DMS79 (cell line): ENCODE measurements at regions not wholly inside any gene's neighbourhood (a gene's known extent, or its start where the extent isn't known, plus 50 kb on each side); places are given as distances from the start of the nearest gene placed in this dataset.
"Not testable (repeated sequence)": the region's sequence is repeated elsewhere in the genome, so short reads cannot be mapped to it uniquely, and the experiment has no call there.

Experiments
- DNase-seq: peaks from one replicate; lab custom pipeline; 2025; lab: John Stamatoyannopoulos, UW

DNA sequence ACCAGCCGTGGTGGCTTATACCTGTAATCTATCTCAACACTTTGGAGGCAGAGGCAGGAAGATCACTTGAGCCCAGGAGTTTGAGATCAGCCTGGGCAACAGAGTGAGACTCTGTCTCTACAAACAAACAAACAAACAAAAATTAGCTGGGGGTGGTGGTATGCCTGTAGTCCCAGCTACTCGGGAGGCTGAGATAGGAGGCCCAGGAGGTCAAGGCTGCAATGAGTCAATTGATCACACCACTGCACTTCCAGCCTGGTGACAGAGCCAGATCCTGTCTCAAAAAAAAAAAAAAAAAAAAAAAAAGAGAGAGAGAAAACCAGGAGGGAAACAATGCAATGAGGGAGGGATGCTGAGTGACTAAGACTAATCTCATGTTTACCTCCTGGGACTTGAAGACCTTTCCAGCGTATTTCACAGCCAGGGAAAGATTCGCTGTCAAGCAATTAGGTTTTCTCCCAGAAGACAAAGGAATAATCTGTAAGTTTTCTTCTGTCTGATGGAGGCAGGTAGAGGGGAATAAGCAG is 51.1 kb upstream of the MIER3 start:
- no peak for DNase-seq

DNA sequence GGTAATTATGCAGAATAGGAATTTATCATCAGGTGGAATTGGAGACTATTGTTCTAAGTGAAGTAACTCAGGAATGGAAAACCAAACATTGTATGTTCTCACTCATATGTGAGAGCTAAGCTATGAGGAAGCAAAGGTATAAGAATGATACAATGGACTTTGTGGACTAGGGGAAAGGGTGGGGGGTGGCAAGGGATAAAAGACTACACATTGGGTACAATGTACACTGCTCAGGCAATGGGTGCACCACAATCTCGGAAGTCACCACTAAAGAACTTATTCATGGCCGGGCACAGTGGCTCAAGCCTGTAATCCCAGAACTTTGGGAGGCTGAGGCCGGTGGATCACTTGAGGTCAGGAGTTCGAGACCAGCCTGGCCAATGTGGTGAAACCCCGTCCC is 51.6 kb upstream of the MIER3 start:
- not testable (repeated sequence) for DNase-seq

DNA sequence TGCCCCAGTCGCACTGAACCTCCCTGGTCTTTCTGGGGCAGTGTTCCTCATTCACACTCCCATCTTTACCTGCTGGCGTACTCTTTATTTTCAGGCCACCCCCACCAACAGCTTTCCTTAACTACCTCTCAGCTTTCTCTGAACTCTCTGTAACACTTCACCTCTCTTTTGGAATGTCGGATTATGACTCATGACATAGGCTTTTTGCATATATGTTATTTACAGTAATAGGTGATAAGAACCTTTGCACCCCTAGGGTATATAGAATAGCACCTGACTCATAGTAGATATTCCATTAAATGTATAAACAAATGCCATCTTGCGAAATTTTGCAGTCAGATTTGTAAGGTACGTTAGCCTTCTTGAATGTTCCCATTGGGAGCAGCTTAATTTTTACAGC is 52.9 kb upstream of the MIER3 start:
- DNase-seq = no peak

DNA sequence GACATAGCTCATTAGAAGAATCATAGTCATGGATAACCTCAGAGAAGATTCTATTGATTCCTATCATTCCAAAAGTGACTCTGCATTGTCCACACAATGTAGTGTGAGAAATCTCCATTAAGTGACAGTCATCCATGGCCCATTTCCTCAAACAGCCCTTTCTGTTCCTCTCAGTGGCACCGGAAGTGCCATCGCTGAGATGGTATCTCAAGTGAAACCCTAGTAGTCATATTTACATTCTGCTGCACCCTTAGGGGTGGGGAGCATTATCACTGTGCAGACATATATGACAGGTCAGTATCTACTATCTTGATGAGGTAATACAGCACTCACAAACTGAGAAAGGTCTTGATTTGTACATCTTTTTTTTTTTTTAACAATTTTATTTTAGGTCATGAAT is 55.4 kb upstream of the MIER3 start:
- no peak for DNase-seq

DNA sequence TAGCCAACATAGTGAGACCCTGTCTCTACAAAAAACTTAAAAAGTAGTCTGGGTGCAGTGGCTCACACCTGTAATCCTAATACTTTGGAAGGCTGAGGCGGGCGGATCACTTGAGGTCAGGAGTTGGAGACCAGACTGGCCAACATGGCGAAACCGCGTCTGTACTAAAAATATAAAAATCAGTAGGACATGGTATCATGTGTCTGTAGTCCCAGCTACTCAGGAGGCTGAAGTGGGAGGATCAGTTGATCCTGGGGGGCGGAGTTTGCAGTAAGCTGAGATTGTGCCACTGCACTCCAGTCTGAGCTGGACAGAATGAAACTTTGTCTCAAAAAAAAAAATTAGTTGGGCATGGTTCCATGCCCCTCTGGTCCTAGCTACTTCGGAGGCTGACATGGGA is 57.9 kb upstream of the MIER3 start:
- no peak for DNase-seq

DNA sequence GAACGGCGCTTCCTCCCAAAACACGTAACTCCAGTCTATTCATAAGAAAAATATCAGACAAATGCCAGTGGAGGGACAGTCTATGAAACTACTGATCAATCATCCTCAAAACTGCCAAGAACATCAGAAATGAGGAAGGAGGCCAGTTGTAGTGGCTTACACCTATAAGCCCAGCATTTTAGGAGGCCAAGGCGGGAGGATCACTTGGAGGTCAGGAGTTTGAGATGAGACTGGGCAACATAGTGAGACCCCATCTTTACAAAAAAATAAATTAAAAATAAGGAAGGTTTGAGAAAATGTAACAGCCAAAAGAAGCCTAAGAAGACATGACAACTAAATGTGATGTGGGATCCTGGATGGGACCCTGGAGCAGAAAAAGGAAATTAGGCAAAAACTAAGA is 58.9 kb upstream of the MIER3 start:
- DNase-seq = no peak

DNA sequence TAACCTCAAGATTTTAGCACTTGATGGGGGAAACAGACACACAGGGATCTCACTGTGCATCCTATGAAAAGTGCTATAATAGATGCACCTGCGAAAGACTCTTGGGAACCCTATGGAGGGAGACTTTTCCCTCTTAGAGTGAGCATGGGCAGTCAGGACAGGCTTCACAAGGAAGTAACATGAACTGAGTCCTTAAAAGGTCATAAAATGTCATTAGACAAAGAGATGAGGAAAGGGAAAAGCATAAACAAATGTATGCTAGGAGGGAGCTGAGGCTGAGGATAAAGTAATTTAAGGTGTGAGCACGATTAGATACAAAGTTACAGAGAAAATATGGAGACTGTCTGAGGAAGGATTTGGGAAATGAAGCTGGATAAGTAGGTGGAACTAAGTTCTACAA is 60.6 kb upstream of the MIER3 start:
- no peak for DNase-seq

DNA sequence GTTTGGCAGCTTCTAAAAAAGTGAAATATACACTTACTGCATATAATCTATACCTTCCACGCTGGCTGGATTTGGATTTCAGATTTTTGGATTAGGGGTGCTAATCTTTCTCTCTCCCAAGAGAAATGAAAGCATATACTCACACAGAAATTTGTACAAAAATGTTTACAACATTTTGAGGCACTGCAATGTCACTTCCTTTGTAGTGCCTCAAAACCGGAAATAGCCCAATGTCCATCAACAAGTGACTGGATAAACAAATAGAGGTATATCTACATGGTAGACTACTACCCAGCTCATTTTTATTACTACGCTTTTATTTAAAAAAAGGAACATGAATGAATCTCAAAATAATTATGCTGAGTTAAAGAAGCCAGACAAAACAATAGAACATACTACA is 74.0 kb upstream of the MIER3 start:
- DNase-seq = no peak

DNA sequence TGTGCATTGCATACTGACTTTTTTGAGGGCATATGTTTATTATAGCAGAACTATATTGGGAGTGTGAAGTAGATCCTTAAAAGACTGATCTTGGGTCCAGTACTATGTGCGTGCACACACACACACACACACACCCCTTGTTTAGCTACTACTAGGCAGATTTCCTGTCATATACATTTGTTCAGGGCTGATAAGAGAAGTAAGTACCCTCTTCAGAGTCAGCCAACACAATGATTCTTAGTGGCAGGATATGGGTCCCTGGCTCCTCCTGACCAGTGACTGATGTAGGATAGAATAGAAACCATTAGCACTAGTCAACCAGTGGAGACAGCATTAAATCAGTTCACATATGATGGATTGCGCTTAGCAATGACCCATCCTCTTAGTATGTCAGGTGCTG is 76.2 kb upstream of the MIER3 start:
- no peak for DNase-seq

DNA sequence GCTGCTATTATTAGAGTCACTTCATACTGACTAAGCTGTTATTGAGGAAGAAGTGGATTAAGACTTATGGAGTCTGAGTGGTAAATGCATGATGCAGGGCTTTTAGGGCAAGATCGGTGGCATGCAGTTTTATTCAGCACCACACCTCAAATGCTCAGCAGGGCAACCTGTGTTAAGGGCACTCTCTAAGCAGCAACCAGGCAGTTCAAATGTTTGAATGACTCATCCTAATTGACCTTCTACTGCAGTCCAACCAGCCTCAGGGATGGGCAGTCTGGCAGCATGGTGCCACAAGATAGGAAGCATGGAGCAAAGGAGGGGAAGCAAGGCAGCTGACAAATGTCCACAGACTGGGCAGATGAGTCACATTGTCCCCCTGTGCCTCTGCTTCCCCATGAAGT is 80.2 kb upstream of the MIER3 start:
- DNase-seq = no peak

DNA sequence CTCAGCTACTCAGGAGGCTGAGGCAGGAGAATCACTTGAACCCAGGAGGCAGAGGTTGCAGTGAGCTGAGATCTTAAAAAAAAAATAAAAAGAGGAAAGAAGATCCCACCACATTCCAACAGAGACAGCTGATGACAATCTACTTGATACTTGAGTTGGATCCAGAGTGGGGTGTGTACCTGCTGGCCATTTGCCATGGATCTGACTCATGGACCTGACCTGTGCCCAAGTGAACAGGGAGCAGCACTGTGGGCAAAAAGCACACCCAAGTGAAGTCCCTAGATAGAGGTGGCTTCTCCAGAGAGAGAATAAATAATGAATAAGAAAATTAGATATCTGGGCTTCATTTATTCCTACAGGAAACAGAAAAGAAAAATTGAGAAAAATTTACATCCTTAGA is 81.2 kb upstream of the MIER3 start:
- DNase-seq = no peak

DNA sequence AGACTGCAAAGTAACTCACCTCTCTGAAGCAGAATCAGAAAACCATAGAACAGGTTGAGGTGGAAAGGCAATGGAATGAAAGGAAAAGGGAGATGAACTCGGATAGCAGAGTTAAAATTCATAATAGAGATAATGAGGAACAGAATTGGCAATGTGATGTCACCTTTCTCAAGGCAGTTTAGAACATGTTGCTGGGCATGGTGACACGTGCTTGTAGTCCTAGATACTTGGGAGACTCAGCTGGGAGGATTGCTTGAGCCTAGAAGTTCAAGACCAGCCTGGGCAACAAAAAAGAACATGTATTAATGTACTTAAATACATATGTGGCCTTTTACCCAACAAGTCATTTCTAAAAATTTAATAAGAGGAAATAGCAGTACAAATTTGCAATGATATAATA is 81.6 kb upstream of the MIER3 start:
- DNase-seq = no peak

DNA sequence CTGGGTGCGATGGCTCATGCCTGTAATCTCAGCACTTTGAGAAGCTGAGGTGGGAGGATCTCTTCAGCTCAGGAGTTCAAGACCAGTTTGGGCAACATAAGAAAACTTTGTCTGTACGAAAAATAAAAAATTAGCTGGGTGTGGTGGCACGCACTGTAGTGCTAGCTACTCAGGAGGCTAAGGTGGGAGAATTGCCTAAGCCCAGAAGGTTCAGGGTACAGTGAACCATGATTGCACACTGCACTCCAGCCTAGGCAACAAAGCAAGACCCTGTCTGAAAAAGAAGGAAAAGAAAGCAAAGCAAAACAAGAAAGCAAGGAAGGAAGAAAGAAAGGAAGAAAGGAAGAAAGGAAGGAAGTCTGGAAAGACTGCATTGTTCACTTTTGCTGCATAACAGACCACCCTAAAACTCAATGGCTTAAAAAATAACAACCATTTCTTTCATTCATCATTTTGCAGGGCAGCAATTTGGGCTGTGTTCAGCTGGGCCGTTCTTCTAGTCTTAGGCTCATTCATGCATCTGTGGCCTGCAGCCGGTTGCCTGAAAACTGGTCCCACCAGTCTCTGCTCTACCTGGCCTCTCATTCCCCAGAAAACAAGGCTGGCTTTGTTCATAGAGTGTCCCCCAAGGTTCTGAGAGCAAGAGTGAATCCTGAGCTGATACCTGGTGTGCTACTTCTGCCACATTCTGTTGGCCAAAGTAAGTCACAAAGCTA is 82.4 kb upstream of the MIER3 start:
- no peak for DNase-seq

DNA sequence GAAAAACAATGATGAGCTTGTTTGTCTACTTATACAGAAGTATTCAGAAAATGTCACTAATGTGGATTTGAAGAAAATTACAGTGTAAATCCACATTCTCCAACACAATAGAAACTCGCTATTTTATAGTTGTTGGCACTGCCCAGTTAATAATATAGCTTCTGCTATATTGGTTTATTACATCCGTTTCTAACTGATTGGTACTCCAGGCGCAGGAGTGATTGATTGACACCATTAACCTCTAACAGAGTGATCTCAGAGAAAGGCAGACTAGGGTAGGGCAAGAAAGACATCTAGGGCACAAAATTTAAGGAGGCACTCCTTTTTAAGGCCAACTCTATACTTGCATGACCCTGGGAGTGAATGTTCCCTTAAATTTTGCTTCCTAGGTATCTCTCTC is 84.0 kb upstream of the MIER3 start:
- DNase-seq = no peak

DNA sequence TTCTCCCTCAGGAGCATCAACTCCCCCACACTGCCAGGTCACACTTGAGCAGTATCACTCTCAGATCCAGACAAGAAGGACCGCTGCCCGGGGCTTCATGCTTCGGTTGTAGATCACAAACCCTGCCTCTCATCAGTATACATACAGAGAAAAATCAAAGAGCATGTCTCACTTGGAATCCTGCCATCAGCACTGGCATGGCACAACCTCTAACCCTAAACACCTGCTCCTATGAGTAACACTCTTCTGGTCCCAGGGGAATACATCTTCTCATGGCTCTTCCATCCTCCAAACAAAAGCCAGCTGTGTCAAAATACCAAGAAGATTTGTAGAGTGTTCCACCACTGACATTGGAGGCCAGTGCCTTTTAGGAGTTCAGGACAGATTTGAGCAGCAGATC is 84.8 kb upstream of the MIER3 start:
- DNase-seq = peak; percentile 34

DNA sequence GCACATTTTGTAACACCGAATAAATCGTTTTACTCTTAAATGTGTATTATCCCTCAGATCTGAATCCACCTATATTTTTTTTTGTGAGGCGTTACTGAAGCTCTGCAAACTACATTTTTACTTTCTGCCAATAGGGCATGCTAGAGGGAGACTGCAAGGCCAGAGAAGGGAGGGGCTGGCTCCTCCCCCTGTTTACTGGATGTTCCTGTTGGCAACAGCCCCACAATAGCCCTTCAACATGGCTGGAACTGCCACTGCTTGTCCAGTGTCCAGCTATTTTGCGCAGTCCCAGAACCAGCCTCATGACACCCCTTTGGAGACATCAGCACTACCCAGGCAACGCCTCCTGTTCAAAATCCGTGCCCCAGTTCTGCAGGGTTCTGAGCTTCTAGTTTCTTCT is 85.4 kb upstream of the MIER3 start:
- DNase-seq = no peak

DNA sequence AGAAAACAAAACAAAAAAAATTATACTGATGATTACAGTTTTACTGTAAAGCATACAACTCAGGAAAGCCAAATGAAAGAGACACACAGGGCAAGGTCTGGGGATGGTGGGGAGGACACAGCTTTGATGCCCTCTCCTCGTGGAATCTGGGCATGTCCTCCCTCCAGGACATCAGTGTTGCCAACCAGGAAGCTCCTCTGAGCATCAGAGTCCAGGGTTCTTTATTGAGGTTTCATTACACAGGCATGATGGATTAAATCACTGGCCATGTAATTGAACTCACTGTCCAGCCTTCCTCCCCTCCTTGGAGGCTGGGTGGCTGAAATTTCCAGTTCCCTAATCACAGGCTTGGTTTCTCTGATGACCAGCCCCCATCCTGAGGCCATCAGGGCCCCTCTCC is 89.6 kb upstream of the MIER3 start:
- no peak for DNase-seq

DNA sequence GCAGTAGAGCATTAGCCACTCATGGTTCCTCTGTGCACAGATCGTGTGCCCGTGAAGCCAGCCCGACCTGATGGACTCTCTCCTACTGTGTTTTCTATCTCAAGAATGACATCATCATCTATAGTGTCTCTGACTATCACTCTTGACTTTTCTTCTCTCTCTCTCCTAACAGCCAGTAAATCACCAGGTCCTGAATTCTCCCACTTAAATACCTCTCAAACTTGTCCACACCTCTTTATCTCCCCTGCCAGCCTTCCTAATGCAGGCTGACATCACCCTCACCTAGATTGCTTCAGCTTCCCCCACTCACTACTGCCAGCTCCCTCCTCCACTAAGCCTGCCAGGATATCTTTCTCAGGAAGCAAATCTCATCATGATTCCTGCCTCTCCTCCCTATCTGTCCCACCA is 90.6 kb upstream of the MIER3 start:
- DNase-seq = no peak

DNA sequence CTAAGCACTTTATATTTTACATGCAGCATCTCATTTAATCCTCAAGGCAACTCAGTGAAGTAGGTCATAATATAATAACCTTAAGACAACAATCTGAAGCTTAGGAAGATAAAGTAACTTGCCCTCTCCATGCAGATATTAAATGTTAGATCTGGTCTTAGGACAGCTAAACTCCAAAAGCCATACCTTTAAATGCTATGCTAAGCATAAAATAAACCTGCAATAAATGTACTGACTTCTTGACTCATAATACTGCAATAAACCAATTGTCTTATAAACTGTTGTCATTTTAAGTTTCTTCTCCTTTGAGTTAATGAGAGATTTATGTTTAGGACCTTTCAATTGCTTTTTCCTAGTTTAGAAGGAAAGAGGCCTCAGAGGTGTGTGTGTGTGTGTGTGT is 102.2 kb upstream of the MIER3 start:
- no peak for DNase-seq

DNA sequence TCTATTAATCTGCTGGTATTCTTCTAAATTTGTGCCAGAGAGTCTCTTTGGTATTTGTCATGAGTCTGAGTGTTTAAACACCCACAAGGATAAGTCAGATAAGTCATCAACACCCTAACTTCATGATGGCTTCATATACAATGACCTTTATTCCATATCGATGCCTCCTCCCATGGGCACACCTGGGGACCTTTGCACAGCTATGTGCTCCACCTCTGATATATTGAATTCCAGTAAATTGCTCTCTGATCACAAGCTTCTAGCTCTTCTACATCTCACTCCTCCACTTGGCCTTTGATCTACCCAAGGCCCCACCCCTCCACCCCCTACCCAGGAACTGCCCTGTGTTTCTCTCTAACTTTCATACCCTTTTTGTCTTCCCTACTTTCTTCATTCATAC is 102.7 kb upstream of the MIER3 start:
- DNase-seq = no peak

DNA sequence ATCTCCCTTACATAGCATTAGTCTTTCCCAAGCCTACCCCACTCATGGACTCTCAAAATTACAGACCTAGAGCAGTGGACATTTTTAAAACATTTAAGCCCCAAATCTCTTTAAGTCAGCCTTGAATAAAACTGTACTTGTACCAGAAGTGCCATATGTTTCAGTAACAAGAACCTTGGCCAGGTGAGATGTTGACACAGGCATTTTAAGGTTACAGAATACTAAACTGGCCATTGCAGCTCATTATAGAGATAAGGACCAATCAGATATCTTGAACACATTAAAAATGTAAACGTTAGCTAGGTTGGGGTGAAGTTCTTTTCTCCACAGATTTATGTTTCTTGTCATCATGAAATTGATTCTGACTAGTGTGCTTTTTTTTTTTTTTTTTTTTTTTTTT is 103.8 kb upstream of the MIER3 start:
- no peak for DNase-seq

DNA sequence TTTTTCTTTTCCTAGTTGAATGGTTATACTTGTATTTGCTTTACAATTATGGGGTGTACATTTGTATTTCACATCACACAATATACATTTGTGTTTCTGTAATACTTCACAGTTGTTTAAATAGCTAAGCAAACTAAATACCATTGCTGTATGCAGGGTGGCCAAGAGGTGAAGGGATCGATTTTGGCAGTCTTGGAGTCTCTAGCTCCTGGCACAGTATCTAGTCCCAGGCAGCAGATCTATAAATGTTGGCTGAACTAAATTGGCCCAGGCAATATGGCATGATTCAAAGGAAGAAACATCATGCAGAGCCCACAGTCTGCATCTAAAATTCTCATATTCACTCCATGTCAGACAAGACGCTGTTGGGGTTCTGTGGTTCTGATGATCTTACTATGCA is 110.1 kb upstream of the GPBP1 start:
- DNase-seq = no peak

DNA sequence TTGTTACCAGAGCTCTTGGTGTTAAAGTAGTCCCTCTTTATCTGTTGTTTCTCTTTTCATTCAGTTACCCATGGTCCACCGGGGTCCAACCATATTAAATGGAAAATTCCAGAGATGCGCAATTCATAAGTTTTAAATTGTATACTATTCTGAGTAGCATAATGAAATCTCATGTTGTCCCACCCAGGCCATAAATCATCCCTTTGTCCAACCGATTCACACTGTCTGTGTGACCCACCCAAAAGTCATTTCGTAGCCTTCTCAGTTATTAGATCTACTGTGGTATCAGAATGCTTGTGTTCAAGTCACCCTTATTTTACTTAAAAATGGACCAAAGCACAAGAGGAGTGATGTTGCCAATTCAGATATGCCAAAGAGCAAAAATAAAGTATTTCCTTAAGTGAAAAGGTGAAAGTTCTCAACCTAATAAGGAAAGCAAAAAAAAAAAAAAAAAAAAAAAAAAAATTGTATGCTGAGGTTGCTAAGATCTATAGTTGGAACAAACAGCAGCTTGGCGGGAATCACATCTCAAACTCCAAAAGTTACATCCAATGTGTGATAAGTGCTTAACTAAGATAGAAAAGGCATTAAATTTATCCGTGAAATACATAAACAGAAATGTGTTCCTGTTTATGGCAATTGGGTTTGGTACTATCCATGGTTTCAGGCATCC is 106.8 kb upstream of the GPBP1 start:
- no peak for DNase-seq

DNA sequence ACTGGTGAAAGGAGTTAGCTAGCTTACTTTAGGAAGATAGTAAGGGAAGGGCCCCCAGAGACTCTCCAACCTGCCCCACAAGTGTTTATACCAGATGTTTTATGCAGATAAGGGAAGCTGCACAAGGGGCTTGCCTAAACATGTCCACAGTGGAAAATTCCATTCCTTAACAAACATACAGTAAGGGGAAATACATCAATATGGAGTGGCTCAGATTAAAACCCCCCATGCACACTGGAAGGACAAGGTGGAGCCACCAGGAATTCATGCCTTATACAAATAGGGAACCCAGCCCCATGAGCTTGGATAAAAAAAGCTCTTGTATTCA is 106.3 kb upstream of the GPBP1 start:
- no peak for DNase-seq
